OCI-LY3 (cell line): ENCODE measurements at regions not wholly inside any gene's neighbourhood (a gene's known extent, or its start where the extent isn't known, plus 50 kb on each side); places are given as distances from the start of the nearest gene placed in this dataset.

Source experiments
- CTCF ChIP-seq: fragments of 200-600, 300-600 bp; sonication (generic); IDR thresholded peaks from 2 replicates; pipeline ENCODE4 v1.5.1; 2014; ENCODE audit warnings: antibody characterized with exemption, low read length, low read depth
- EZH2phosphoT487 ChIP-seq: fragments of 200-600 bp; shearing (Covaris generic); IDR thresholded peaks from 2 replicates; pipeline ENCODE4 v1.6.1; 2018; ENCODE audit warnings: antibody characterized with exemption, mixed run types, low read depth

DNA sequence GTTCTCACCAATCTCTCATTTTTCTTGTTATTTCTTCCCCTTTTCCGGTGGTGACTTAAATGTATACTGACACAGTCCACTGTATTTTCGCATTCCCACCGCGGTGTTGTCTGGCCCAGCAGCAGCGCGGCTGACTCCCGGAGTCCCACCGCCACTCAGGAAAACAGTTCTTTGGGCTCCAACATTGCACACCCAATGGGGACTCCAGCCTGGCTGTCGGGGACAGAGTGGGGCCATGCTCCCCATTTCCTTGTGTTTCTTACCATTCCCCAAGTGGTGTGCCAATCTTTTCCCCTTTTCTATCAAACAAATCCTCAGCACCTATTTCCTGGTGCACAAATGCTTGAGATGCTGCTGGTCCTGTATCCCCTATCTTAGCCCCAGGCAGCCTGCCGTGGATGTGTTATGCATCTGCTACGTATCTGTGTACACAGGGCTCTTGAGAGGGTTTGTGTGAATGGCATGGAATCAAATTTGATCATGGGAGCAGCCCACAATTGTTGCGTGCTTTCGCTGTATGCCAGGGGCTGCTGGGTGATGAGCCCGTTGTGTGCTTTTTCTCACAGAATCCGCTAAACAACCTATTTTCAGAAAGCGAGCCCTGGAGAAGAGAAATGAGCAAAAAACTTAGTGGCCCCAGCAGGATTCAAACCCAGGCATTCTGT lies 219.1 kb upstream of the RGMA start:
- no peak for TF ChIP-seq CTCF
- no peak for TF ChIP-seq EZH2phosphoT487
